SK-N-SH (cell line): ENCODE measurements at regions not wholly inside any gene's neighbourhood (a gene's known extent, or its start where the extent isn't known, plus 50 kb on each side); places are given as distances from the start of the nearest gene placed in this dataset.

Source experiments
- CTCF ChIA-PET: fragments of 300-600, 350-600 bp; formaldehyde crosslinking; extraction: SDS; loops from one replicate; lab custom pipeline; 2021; lab: Yijun Ruan, JAX
- POLR2A ChIA-PET: fragments of 350-600 bp; sonication (Branson Sonifier 250); formaldehyde crosslinking; extraction: SDS; loops from one replicate; lab custom pipeline; 2020; ENCODE audit warnings: antibody characterized with exemption, inconsistent platforms; lab: Yijun Ruan, JAX
- DNase-seq: peaks from one replicate; pipeline ENCODE4 v3.0.0; 2012
- H2AFZ ChIP-seq: fragments of 200-600 bp; sonication (generic); 2 replicates; pipeline ENCODE4 v1.8.1; 2016; ENCODE audit warnings: antibody characterized with exemption, mild to moderate bottlenecking, low read depth
- H3F3A ChIP-seq: fragments of 200-600 bp; sonication (generic); replicated peaks from 2 replicates; pipeline ENCODE3; 2016; ENCODE audit warnings: antibody characterized with exemption, mild to moderate bottlenecking; ENCODE audit not compliant: insufficient read depth
- H3K27ac ChIP-seq, 2 experiments: fragments of 200-500 bp in 1 of 2; fragments of 200-600 bp in 1 of 2; sonication (Bioruptor generic) in 1 of 2; sonication (generic), shearing (Covaris generic) in 1 of 2; 2 replicates each; pipeline versions ENCODE4 v1.5.1 to v1.6.1; 2014 to 2016; ENCODE audit warnings: low read depth in 2 of 2, inconsistent platforms in 1 of 2, low read length in 1 of 2, mild to moderate bottlenecking in 1 of 2, mixed read lengths in 1 of 2
- H3K27me3 ChIP-seq: fragments of 200-600 bp; sonication (generic), shearing (Covaris generic); 2 replicates; pipeline ENCODE4 v1.6.1; 2016; ENCODE audit warnings: mixed run types; ENCODE audit not compliant: insufficient read depth
- H3K36me3 ChIP-seq, 2 experiments: fragments of 200-500 bp in 1 of 2; fragments of 200-600 bp in 1 of 2; sonication (Bioruptor generic) in 1 of 2; sonication (generic) in 1 of 2; replicated peaks in 1 of 2; 2 replicates each; pipeline versions ENCODE3 to v1.5.1; 2014 to 2016; ENCODE audit warnings: low read length in 1 of 2, mild to moderate bottlenecking in 1 of 2; ENCODE audit not compliant: insufficient read depth in 2 of 2, control insufficient read depth in 1 of 2
- H3K4me1 ChIP-seq, 2 experiments: fragments of 200-500 bp in 1 of 2; fragments of 200-600 bp in 1 of 2; sonication (Bioruptor generic) in 1 of 2; sonication (generic), shearing (Covaris generic) in 1 of 2; 2 replicates each; pipeline versions ENCODE4 v1.5.1 to v1.6.1; 2014 to 2016; ENCODE audit warnings: low read depth in 1 of 2, low read length in 1 of 2, mixed run types in 1 of 2; ENCODE audit not compliant: insufficient read depth in 2 of 2, control insufficient read depth in 1 of 2
- H3K4me2 ChIP-seq: fragments of 200-600 bp; sonication (generic), shearing (Covaris generic); 2 replicates; pipeline ENCODE4 v1.6.1; 2017; ENCODE audit warnings: mixed run types
- H3K4me3 ChIP-seq, 2 experiments: fragments of 200-500 bp in 1 of 2; fragments of 200-600 bp in 1 of 2; sonication (Bioruptor generic) in 1 of 2; sonication (generic), shearing (Covaris generic) in 1 of 2; 2 replicates each; pipeline versions ENCODE4 v1.5.1 to v1.8.1; 2014 to 2016; ENCODE audit warnings: low read depth in 2 of 2, inconsistent platforms in 1 of 2, low read length in 1 of 2, mild to moderate bottlenecking in 1 of 2, mixed read lengths in 1 of 2, moderate library complexity in 1 of 2
- H3K79me2 ChIP-seq: fragments of 200-600 bp; sonication (generic); 2 replicates; pipeline ENCODE4 v1.8.1; 2017; ENCODE audit warnings: mild to moderate bottlenecking; ENCODE audit not compliant: insufficient read depth
- H3K9ac ChIP-seq: fragments of 200-600 bp; sonication (generic); 2 replicates; pipeline ENCODE4 v1.6.1; 2017; ENCODE audit warnings: mixed run types
- H3K9me2 ChIP-seq: fragments of 200-600 bp; sonication (generic); 2 replicates; pipeline ENCODE4 v1.6.1; 2017; ENCODE audit warnings: mixed run types
- H3K9me3 ChIP-seq: fragments of 200-600 bp; sonication (generic); 2 replicates; pipeline ENCODE4 v1.6.1; 2017; ENCODE audit warnings: mixed run types, mild to moderate bottlenecking, moderate library complexity
- H4K20me1 ChIP-seq: fragments of 200-600 bp; sonication (generic); 2 replicates; pipeline ENCODE4 v1.6.1; 2017; ENCODE audit warnings: mild to moderate bottlenecking, mixed run types; ENCODE audit not compliant: insufficient read depth
- CHD2 ChIP-seq: fragments of 150-350 bp; IDR thresholded peaks from 2 replicates; pipeline ENCODE4 v1.6.1; 2018; ENCODE audit warnings: low read length; ENCODE audit not compliant: partially characterized antibody
- CTCF ChIP-seq: fragments of 200-600 bp; sonication (generic); IDR thresholded peaks from 2 replicates; pipeline ENCODE4 v1.6.1; 2017; ENCODE audit warnings: antibody characterized with exemption, mild to moderate bottlenecking, moderate library complexity
- ELF1 ChIP-seq: IDR thresholded peaks from 2 replicates; pipeline ENCODE4 v1.4.0; 2012
- EP300 ChIP-seq, 2 experiments: IDR thresholded peaks; 2 replicates each; pipeline versions ENCODE4 v1.4.0 to v1.6.1; 2012; ENCODE audit warnings: borderline replicate concordance in 1 of 2, low read depth in 1 of 2, low read length in 1 of 2
- EZH2phosphoT487 ChIP-seq: fragments of 200-600 bp; sonication (generic); IDR thresholded peaks from 2 replicates; pipeline ENCODE4 v1.6.1; 2017; ENCODE audit warnings: low read depth, mixed run types, mild to moderate bottlenecking, antibody characterized with exemption, moderate library complexity, borderline replicate concordance
- FOSL2 ChIP-seq: IDR thresholded peaks from 2 replicates; pipeline ENCODE4 v1.4.0; 2012; ENCODE audit warnings: low read depth, mild to moderate bottlenecking, moderate library complexity, borderline replicate concordance
- FOXM1 ChIP-seq: IDR thresholded peaks from 2 replicates; pipeline ENCODE4 v1.4.0; 2012; ENCODE audit warnings: low read depth, mild to moderate bottlenecking
- GABPA ChIP-seq: IDR thresholded peaks from 2 replicates; pipeline ENCODE4 v1.4.0; 2012; ENCODE audit warnings: low read depth, mild to moderate bottlenecking
- GATA2 ChIP-seq: sonication (generic); formaldehyde crosslinking; IDR thresholded peaks from 2 replicates; pipeline ENCODE4 v1.5.0; 2020; ENCODE audit warnings: mild to moderate bottlenecking, missing genetic modification reagents
- JUND ChIP-seq: IDR thresholded peaks from 2 replicates; pipeline ENCODE4 v1.4.0; 2012
- MEF2A ChIP-seq: IDR thresholded peaks from 2 replicates; pipeline ENCODE4 v1.4.0; 2012; ENCODE audit warnings: low read depth, borderline replicate concordance
- NFIC ChIP-seq: IDR thresholded peaks from 2 replicates; pipeline ENCODE4 v1.4.0; 2012; ENCODE audit warnings: borderline replicate concordance
- POLR2AphosphoS5 ChIP-seq: IDR thresholded peaks from 2 replicates; pipeline ENCODE4 v1.6.1; 2012; ENCODE audit warnings: low read depth, low read length
- RAD21 ChIP-seq: IDR thresholded peaks from 2 replicates; pipeline ENCODE4 v1.6.1; 2012; ENCODE audit warnings: mild to moderate bottlenecking, low read length
- RFX5 ChIP-seq: IDR thresholded peaks from 2 replicates; pipeline ENCODE4 v1.6.1; 2012; ENCODE audit warnings: mild to moderate bottlenecking, improper control_type of control experiment, low read length
- SIN3A ChIP-seq: IDR thresholded peaks from 2 replicates; pipeline ENCODE4 v1.6.1; 2012; ENCODE audit warnings: low read depth, mild to moderate bottlenecking, low read length, moderate library complexity, borderline replicate concordance
- SMC3 ChIP-seq: IDR thresholded peaks from 2 replicates; pipeline ENCODE4 v1.6.1; 2012; ENCODE audit warnings: low read depth, low read length, improper control_type of control experiment
- TAF1 ChIP-seq: IDR thresholded peaks from 2 replicates; pipeline ENCODE4 v1.6.1; 2012; ENCODE audit warnings: low read depth, mild to moderate bottlenecking, low read length, moderate library complexity, borderline replicate concordance
- USF1 ChIP-seq: IDR thresholded peaks from 2 replicates; pipeline ENCODE4 v1.4.0; 2012; ENCODE audit warnings: low read depth, borderline replicate concordance
- USF2 ChIP-seq: fragments of 150-350 bp; IDR thresholded peaks from 2 replicates; pipeline ENCODE4 v1.6.1; 2017; ENCODE audit warnings: antibody characterized with exemption, low read length, low read depth, borderline replicate concordance
- ZBTB33 ChIP-seq: IDR thresholded peaks from 2 replicates; pipeline ENCODE4 v1.4.0; 2012; ENCODE audit warnings: low read depth, borderline replicate concordance
- WGBS: methylation state at CpG from one replicate; pipeline ENCODE4 v1.1.6; 2017; ENCODE audit warnings: low lambda C conversion rate; 5-methylcytosine and 5-hydroxymethylcytosine counted together
- TF ChIP-seq, protein P1 (sequence below): fragments of 150-350 bp; IDR thresholded peaks from 2 replicates; pipeline ENCODE4 v1.6.1; 2016; ENCODE audit warnings: mild to moderate bottlenecking, low read depth, low read length

DNA sequence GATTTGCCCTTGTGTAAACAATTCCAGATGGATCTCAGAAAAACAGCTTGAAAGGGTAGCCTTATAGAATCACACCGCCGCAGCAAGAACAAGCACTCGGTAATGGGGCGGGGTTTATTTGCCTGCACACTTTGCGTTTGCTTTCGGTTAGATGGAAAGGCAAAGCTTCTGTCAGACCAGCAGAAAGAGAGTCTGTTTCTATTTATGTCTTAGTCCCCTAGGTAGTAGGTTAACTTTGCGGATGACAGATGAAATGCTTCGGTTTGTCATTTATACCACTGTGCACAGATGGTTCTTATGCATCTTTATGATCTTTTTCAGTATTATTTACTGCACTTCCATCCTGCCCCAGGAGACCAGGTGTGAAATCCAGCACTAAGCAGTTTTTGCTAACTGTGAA, 62.2 kb downstream of the PYDC2 start:
- POLR2A ChIA-PET: no interaction called here
- Histone ChIP-seq H3K9me2 (no peaks in the 10 kb centered on the region), H3K79me2 (no peaks in the 10 kb centered on the region), H2AFZ (no peak overlapping the region), H3K27me3 (no peaks in the 10 kb centered on the region), H3K4me3 (no peak overlapping the region), H3F3A (no peaks in the 10 kb centered on the region), H3K9ac (no peak overlapping the region), H3K36me3 (no peaks in the 10 kb centered on the region), H3K9me3 (no peaks in the 10 kb centered on the region), H3K4me1 (no peaks in the 10 kb centered on the region; a peak in 1 of 4 replicates), H3K4me2 (no peak overlapping the region), H3K27ac (no peak overlapping the region), H4K20me1 (no peaks in the 10 kb centered on the region)
- TF ChIP-seq MEF2A (no peak), TAF1 (no peak), ZBTB33 (no peak), RAD21 (no peak), JUND (no peak), EZH2phosphoT487 (no peak), FOXM1 (no peak), USF1 (no peak)
- WGBS: 71% methylated on average over 8 of the region's 8 CpGs
- no peak for DNase-seq
- CTCF ChIA-PET: no interaction called here

GRCh38 chr3:191528589-191528988, 67.6 kb downstream of the PYDC2 start:
- Histone ChIP-seq H3K9ac (no peak overlapping the region), H4K20me1 (no peaks in the 10 kb centered on the region), H3K4me3 (no peak overlapping the region), H2AFZ (no peak overlapping the region), H3K36me3 (no peaks in the 10 kb centered on the region), H3K27ac (no peak overlapping the region), H3K4me1 (no peaks in the 10 kb centered on the region; a peak in 1 of 4 replicates), H3K4me2 (no peak overlapping the region), H3K79me2 (no peaks in the 10 kb centered on the region), H3F3A (no peaks in the 10 kb centered on the region), H3K9me2 (no peaks in the 10 kb centered on the region), H3K9me3 (no peaks in the 10 kb centered on the region), H3K27me3 (no peaks in the 10 kb centered on the region)
- DNase-seq: no peak
- WGBS: 13% methylated on average over 1 of the region's 1 CpG
- ChIA-PET CTCF (no interaction called here), POLR2A (no interaction called here)
- TF ChIP-seq FOXM1: no peak
- no peak for TF ChIP-seq RFX5
- no peak for TF ChIP-seq USF2
- TF ChIP-seq SIN3A: no peak
- TF ChIP-seq POLR2AphosphoS5: no peak
- no peak for TF ChIP-seq EP300 (IDR thresholded peaks at IDR 0.05; ENCODE audit: borderline replicate concordance in 1 of 2, low read depth in 1 of 2, low read length in 1 of 2)
- no peak for TF ChIP-seq USF1
- TF ChIP-seq ELF1: no peak
- TF ChIP-seq NFIC: no peak
- TF ChIP-seq CTCF: no peak
- TF ChIP-seq GABPA: no peak
- TF ChIP-seq GATA2 (CRISPR knock-in tag): no peak
- TF ChIP-seq SMC3: no peak
- TF ChIP-seq, protein P1, sequence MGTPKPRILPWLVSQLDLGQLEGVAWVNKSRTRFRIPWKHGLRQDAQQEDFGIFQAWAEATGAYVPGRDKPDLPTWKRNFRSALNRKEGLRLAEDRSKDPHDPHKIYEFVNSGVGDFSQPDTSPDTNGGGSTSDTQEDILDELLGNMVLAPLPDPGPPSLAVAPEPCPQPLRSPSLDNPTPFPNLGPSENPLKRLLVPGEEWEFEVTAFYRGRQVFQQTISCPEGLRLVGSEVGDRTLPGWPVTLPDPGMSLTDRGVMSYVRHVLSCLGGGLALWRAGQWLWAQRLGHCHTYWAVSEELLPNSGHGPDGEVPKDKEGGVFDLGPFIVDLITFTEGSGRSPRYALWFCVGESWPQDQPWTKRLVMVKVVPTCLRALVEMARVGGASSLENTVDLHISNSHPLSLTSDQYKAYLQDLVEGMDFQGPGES: no peak
- TF ChIP-seq FOSL2: no peak
- TF ChIP-seq TAF1: no peak
- no peak for TF ChIP-seq EZH2phosphoT487
- no peak for TF ChIP-seq CHD2
